OCI-M1 (cell line): ENCODE measurements at regions not wholly inside any gene's neighbourhood (a gene's known extent, or its start where the extent isn't known, plus 50 kb on each side); places are given as distances from the start of the nearest gene placed in this dataset.

Experiments used
- DNase-seq: peaks from one replicate; lab custom pipeline; 2025; lab: John Stamatoyannopoulos, UW

DNA sequence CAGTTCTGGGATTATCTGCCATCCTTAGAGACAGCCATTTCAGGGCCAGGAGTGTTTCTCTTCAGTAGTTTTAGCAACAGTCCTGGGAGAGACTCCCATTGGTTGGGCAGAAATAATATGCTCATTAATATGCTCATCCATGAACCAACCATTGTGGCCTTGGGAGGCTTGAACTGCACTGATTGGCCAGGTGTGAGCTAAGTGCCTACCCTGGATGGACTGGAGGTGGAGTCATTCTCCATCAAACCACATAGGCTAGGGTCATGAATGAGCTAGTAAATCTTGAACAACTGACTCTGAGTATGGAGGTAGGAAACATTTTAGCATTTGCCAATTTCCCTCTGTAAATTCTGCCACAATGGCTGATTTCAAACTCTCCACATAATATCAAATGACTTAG is 70.2 kb upstream of the ZFP64 start:
- DNase-seq = no peak

DNA sequence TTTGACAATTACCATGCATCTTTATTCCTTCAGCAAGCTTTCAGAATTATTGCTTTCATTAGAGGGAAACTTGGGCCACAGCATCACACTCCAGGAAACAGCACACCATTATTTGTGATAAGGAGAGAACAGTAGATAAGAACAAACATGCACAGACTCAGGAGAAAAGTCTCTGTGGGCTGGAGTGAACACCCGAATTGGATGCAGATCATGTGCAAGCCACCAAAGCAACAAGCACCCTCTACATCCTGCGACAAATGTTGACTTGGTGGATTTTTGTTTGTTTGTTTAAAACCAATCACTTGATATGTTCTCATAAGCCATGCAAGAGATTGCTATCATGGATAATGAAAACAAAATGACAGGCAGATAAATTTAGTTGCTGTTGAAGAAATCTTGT is 67.7 kb upstream of the ZFP64 start:
- no peak for DNase-seq

DNA sequence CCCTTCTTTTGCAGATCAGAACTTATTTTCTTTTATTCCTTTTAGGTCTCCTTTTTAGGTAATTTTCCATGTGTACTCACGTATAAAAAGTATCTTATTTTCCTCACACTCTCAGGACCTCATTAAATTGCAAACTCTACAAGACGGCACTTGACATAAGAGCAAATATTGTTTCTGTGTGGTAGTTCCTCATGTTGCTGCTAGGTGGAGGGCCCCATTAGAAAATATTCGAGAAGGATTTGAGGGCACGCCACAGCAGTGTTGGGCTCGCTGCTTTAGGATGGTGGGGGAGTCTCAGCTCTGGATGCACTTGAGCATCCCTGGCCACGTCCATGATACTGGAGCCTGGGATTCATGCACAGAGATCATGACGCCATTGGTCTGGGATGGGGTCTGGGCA is 64.9 kb upstream of the ZFP64 start:
- no peak for DNase-seq

DNA sequence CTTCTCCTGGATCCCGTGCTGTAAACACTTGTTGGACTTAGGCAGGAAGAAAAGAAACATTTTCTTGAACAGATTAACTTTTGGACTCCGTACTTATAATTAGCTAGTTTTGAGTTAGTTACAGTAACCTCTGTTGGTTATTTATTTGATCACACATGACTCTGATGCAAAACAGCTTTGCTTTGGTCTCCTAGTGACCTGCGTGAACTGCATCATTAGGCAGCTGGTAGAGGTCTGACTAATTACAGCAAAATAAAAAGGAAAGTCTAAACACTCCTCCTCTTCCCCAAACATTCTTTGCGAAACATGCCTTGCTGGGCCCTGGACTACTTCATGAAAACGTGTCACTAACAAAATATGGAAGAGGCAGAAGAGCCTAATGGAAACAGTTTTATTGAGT is 61.1 kb upstream of the ZFP64 start:
- DNase-seq = no peak

DNA sequence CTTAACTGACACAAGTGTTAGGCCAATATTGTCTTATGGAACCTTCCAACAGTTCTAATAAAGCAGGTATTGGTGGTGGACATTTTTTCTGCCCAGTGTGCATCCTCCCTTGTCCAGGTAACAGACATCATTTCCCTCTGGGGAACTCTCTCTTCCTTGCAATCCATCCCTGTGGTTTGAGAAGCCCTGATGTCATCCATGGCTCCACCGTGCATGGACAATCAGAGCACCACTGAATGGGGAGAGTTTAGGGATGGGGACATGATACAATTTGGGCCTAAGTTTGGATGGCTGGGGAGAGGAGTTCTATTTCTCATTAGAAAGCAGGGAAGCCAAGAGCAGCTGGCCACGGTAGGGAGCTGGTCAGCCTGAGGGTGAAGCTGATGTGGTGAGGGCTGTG is 60.2 kb upstream of the ZFP64 start:
- DNase-seq = no peak

DNA sequence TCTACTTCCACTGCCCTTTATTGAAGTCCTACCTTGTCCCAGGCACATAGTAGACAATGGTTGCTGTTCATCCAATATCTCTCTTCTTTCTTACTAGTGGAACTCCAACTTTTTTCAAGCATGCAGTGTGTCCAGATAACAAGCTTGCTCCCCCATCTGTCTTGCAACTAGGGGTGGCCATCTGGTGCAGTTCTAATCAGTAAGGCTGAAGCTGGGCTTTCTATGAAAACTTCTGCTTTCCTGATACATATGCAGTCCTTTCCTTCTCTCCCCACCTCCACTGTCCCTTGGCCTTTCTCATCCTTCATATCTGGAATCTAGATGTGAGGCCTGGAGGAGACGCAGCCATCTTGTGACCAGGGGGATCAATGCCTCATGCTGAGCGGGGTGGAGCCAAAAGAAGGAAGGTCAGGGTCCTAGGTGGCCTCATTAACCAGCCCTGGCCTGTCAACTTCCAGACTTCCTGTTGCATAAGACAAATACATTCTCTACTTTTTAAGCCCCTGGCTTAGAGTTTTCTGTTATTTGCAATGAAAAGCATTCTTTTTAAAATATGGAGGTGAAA is 59.6 kb upstream of the ZFP64 start:
- DNase-seq = no peak

DNA sequence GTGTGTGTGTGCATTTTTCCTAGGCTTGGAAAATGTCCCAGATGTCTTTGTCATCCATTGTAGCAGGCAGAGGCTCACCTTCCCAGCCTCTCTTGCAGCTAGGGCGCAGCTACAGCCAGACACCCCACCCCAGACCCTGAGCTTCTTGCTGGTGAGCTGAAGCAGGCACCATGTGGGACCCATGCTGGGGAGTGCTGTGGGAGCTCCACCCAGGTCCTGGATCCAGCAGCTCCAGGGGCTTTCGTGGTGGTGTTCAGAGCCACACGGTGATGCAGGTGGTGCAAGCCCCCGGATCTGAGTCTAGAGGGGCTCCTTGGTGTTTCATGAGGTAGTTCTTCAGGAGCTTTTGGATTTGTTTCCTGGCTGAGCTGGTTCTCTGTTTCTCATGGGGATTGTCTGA is 56.0 kb upstream of the ZFP64 start:
- no peak for DNase-seq

DNA sequence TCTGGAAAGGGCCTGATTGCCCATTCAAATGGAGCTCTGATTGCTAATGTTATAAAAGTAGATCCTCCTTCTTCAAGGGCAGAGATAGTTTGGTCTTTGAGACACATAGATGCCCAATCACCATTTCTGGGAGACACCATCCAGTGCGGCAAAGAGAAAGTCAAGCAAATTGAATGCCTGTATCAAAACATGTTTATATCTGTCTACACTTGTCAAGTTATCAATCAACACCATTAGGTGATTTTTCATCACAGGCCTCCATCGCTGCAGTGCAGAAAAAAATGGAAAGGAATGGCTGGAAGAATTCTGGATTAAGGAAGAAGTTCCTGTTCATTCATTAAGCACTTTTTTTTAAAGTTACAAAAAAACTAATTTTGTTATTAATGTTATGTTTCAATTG is 54.8 kb upstream of the ZFP64 start:
- no peak for DNase-seq

DNA sequence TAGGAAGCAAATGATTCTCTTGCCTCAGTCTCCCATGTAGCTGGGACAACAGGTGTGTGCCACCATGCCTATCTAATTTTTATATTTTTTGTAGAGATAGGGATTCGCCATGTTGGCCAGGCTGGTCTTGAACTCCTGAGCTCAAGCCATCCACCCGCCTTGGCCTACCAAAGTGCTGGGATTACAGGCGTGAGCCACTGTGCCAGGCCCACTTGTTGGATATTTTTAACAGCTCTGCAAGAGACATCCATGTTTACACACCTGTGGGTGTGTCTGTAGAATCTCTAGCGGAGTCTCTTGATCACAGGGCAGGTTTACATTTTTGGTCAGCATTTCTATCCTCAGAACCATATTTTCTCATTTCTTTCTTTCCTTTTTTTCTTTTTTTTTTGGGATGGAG is 53.1 kb upstream of the ZFP64 start:
- DNase-seq = no peak

DNA sequence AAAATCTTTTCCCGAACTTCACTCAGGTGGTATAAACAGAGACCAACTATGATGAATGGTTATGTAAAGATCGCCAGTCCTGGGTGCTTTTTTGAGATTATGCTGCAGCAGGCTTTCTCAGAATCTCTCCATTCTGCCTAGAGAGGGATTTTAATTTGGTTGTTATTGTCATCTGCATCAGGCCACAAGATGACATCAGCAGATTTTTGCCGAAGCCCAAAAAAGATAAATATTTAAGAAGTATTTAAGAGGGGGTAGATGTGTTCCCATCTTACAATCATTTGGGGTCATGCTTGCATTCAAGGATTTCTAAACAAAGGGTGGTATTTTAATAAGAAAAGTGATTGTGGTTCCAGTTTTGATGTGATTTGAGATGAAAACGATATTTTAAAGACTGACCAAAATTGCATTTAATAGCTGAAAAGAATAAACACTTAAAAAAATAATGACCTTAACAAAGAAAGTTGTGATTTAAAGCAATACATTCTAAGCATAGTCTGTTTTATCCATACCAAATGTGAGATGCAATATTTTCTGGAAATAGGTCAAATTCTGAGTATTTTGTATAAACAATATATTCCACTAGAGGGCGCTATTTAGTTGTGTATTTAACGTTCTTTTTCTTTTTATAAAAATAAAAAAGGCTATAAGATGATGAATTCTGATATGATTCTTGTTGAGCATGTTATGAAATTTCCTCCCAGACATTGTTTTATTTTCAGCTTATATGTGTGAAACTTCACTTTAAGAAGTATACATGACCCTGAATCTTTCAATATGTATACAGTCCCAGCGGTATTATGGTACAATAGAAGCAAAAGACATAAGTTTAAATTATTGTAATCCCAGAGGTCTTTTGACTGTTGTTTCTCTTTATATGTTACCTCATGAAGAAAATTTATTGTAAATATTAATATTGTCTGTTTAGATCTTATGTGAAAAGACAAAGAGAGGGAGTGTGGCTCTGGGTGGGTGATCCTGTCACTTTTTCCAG is 51.0 kb upstream of the ZFP64 start:
- peak; percentile 61 for DNase-seq
